NCI-H2029 treated with DMSO at 0.1 percent for 48 hours (cell line): ENCODE measurements at regions not wholly inside any gene's neighbourhood (a gene's known extent, or its start where the extent isn't known, plus 50 kb on each side); places are given as distances from the start of the nearest gene placed in this dataset.

Experiments
- DNase-seq: peaks from one replicate; lab custom pipeline; 2025; lab: John Stamatoyannopoulos, UW

DNA sequence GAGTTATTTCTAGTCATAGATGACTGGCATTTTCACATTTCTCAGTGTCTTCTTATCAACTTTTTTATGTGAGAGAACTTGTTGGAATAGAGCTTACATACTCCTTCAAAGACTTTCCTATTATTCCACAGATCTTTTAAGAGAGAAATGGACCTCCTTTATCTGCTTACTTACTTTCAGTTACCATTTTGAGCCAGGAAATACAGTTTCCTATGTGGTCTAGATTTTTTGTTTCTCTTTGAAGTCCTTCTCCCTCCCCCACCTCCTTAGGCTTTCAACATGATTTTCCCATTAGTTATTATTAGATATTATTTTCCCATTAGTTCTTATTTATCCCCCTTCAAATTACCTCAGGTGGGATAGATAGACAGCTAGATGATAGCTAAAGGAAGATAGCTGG, 289.1 kb upstream of the ITGA1 start:
- DNase-seq: no peak

GRCh38 chr5:52502460-52502999, 285.2 kb upstream of the ITGA1 start:
- no peak for DNase-seq

DNA sequence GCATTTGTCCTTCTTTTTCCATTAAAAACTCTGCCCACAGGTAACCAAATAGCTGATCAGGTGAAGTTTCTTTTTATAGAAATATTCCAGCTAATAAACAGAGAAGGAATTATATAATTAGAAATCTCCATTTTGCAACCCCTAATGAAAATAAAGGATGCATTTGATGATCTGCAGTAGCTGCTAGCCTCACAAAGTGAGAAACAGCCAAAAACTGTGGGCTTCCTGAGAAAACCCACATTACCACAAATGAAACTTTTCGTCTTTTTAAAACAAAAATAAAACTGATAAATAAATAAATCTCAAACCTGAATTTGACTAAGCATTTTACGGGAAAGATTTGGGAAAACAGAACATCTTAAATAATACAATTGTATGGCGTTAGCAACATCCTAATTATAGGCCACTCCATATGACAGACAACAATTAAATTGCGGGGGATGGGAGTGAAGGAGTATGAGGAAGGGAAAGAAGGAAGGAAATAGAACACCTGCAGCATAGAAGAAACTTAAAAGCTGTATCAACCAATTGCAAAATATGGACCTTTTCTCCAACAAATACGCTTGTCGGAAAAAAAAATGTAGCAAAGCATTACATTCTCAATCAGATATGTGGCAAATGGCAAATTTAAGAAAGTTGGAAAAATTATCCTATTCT, 283.0 kb upstream of the ITGA1 start:
- no peak for DNase-seq

DNA sequence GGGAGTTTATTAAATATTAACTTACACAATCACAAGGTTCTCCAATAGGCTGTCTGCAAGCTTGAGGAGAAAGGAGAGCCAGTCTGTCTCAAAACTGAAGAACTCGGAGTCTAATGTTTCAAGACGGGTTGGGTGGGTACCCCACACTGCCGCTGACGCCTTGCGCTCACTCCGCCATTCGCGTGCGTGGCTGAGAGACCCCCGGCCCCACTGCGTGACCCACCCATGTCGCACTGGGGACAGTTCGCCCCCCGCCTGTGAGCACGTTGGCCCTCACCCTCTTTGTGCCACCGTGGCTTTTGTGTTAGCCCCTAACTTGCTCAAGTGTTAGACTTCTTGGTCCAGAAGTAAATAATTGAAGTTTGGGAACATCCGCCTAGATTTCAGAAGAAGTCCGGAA, 270.0 kb upstream of the ITGA1 start:
- no peak for DNase-seq

- DNase-seq: no peak
Measured at GRCh38 chr5:52520171-52520570, 267.5 kb upstream of the ITGA1 start.

DNA sequence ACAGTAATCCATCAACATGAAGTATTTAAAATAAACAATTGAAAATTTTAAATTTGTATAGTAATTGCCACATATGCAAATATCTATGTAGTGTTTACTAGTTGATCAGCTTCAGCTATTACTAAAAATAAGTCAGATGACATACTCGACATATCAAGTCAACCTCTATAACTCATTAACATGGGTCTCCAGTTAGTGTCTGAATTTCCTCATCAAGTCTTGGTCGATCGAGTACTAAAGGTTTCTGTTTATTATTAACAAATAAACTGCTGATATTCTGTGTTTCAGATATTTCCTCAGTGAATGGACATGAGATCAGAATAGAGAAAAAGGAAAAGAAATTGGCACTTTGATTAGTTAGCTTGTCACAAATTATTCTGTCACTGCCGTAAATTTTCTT, 266.5 kb upstream of the ITGA1 start:
- no peak for DNase-seq

DNA sequence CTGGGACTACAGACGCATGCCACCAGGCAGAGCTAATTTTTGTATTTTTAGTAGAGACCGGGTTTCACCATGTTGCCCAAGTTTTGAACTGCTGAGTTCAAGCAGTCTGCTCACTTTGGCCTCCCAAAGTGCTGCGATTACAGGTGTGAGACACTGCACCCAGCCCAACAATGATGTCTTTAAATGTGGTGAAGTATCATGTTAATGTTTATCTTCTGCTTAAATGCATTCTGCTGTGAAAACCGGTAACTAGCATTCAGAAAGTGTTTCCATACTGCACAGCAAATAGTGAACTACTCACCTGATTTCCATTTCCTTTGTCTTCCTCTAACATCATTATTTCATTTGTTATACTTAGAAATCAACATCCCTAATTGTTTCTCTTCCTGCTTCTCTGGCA, 264.0 kb upstream of the ITGA1 start:
- no peak for DNase-seq

DNA sequence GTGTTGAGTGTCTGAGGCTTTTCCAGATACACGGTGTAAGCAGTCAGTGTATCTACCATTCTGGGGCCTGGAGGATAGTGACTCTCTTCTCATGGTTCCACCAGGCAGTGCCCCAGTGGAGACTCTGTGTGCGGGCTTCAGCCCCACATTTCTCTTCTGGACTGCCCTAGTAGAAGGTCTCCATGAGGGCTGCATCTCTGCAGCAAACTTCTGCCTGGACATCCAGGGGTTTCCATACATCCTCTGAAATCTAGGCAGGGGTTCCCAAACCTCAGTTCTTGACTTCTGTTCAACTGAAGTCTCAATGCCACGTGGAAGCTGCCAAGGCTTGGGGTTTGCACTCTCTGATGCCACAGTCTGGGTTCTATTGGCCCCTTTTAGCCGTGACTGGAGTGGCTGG, 256.6 kb upstream of the ITGA1 start:
- DNase-seq: no peak

GRCh38 chr5:52543594-52543993, 244.1 kb upstream of the ITGA1 start:
- no peak for DNase-seq

DNA sequence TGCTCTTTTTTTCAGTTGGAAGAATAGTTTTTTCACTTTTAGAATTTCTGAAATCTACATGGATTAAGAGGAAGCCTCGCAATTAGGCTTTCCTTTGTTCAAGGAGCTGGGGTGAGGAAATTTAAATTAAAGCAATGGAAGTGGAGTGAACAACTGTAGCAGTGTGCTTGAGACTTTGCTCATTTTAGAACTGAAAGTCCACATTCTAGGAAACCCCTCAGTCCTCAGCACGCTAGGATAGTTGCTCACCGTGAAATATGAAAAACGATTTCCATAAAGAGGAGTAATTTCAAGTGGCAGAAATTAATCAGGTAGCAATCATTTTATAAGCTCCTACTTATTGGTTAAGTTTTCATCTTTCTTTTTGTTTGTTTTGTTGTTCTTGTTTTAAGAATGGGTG, 243.0 kb upstream of the ITGA1 start:
- no peak for DNase-seq

DNA sequence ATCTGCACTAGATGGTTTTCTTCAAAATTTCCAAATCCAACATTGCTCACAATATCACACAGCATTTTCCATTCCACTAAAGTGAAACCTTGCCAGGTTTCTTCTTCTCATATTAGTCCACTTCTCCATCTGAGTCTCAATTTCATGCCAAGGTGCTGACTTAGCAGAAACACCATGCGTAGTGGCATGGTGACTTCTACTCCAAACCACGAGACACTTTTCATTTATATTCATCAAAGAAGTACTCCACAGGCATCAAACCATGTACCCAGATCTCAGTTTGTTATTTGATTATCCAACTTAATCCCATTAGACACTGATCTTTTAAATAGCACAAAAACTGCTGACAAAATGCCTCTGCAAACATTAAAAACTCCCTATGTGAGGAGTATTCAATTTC, 233.4 kb upstream of the ITGA1 start:
- no peak for DNase-seq

DNA sequence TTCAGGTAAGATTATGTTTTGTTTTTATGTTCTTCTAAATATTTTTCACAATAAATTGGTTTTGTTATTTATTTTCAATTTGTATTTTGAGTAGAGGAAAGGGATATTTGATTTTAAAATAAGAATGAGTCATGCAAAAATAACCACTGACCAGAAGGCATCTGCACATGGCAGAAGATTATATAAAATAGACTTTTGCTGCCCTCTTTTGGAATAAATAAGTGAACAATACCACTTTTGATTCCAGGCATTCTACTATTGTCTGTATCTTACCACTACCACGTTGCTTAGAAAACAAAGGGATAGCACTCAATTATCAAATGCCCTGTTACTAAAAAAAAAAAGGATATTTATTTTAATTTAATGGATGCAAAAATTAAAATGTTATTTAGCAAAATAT, 227.3 kb upstream of the ITGA1 start:
- peak; percentile 24 for DNase-seq

GRCh38 chr5:52562473-52562872, 225.2 kb upstream of the ITGA1 start:
- DNase-seq: no peak

GRCh38 chr5:52564587-52564986, 223.1 kb upstream of the ITGA1 start:
- DNase-seq: no peak

- DNase-seq: no peak
Measured at GRCh38 chr5:52577546-52577945, 210.2 kb upstream of the ITGA1 start.

GRCh38 chr5:52579391-52579790, 208.3 kb upstream of the ITGA1 start:
- peak; percentile 89 for DNase-seq

DNA sequence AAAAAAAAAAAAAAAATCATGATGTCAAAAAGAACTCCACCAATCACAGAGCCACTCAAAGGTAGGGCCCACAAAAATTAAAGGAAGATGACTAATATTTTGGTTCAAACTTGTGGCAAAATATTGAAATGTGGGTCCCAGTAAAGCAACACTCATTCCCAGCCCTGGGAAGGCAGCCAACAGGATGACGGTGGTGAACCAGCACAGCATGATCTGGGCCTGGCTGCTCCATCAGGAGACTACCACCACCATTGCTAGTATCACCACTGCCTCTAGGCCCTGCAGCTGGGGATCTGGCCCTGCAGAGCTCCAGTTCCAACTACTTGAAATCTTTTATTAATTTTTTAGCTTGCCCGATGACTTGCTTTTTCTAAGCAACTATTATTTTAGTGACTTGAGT, 206.8 kb upstream of the ITGA1 start:
- DNase-seq: no peak

- no peak for DNase-seq
Measured at GRCh38 chr5:52582313-52582712, 205.4 kb upstream of the ITGA1 start.

DNA sequence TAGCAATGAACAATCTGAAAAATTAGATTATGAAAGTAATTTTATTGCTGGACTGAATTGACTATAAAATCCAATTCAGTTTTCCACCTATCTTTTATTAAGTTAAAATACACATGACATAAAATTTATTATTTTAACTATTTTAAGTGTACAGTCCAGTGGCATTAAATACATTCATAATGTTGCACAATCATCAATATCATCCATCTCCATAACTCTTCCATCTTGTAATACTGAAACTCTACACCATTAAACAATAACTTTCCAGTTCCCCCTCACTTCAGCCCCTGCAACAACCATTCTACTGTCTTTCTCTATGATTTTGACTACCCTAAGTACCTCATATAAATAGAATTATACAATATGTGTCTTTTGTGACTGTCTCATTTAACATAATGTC, 200.6 kb upstream of the ITGA1 start:
- DNase-seq: no peak

DNA sequence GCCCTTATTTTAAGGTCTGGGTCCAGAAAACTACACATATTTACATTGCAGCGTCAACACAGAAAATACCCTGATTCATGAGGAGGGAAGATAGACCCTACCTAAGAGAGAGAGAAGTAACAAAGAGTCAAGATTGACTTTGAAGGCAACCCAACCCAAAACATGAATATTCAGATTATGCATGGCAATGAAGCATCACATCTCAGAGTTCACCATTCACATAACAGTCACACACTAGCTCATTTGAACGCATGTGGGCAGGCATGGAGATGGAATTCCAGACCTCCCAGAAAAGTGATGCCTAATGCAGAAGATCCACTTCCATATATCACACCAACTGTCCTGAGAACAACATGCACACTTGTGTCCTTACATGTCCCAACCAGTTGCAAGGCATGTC, 190.1 kb upstream of the ITGA1 start:
- DNase-seq: no peak

GRCh38 chr5:52598968-52599367, 188.7 kb upstream of the ITGA1 start:
- no peak for DNase-seq

DNA sequence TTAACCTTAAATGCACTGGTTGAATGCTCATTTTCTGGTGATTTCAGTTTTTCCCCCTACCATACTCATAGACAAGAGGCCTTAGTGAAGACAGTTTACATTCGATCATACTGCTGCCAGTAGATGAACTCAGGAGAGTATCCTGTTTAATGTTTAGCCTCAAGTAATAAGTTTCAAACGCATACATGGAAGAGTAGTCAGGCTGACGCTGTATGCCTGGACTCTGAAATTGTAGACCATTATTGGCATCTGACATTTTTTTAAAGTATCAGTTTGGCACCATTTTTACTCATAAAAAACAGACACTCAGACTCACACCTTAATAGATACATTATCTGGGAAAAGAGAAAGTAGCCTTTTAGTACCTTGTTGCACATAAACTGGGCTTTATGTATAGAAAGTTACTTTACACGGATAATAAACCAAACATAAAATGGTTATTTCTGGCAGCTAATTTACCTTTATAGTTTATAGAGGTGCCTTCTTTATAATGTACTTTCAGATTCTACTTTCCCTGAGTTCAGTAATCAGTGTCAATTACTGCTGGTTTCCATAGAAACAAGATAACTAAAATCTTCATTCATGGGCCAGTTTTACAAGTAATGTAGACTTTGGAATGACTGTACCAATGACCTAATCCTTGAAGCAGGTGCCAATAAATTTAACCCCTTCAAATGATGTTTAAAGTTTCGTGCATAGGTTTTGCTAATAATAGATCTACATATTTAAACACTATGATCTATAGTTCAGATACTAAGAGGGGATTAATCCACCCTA, 183.8 kb upstream of the ITGA1 start:
- no peak for DNase-seq
